Peyer's patch (tissue), 4 donors: ENCODE measurements at regions not wholly inside any gene's neighbourhood (a gene's known extent, or its start where the extent isn't known, plus 50 kb on each side); places are given as distances from the start of the nearest gene placed in this dataset.

Experiments
- CTCF ChIP-seq, 6 experiments: fragments of 450-650 bp in 4 of 6; fragments of 200-600 bp in 2 of 6; sonication (generic) in 1 of 6; IDR thresholded peaks; one replicate each; pipeline ENCODE4 v1.5.1; 2017 to 2019; ENCODE audit warnings: antibody characterized with exemption in 6 of 6, mild to moderate bottlenecking in 3 of 6, moderate library complexity in 1 of 6
- POLR2A ChIP-seq, 2 donors: fragments of 450-650 bp; IDR thresholded peaks; one replicate each; pipeline ENCODE4 v1.5.1; 2017; ENCODE audit warnings: antibody characterized with exemption in 2 of 2, mild to moderate bottlenecking in 2 of 2, moderate library complexity in 2 of 2

GRCh38 chr12:92485351-92486348 lies 217.1 kb upstream of the PLEKHG7 start:
- TF ChIP-seq CTCF (IDR thresholded peaks at IDR 0.05) = no peak
- no peak for TF ChIP-seq POLR2A (IDR thresholded peaks at IDR 0.05)
